H9 (cell line): ENCODE measurements at regions not wholly inside any gene's neighbourhood (a gene's known extent, or its start where the extent isn't known, plus 50 kb on each side); places are given as distances from the start of the nearest gene placed in this dataset.

Experiments
- DNase-seq: peaks from one replicate; pipeline ENCODE4 v3.0.0-alpha.2; 2017
- H2AFZ ChIP-seq: one replicate; pipeline ENCODE4 v1.6.1; 2013; ENCODE audit warnings: mild to moderate bottlenecking, low read length, control low read depth, moderate library complexity
- H2AK5ac ChIP-seq: 2 replicates; pipeline ENCODE4 v1.6.1; 2013; ENCODE audit warnings: low read length, control low read depth, mixed read lengths; ENCODE audit not compliant: insufficient read length
- H2BK120ac ChIP-seq: one replicate; pipeline ENCODE4 v1.6.1; 2013; ENCODE audit warnings: low read depth, mild to moderate bottlenecking, low read length, control low read depth, inconsistent platforms; ENCODE audit not compliant: poor library complexity, severe bottlenecking
- H2BK12ac ChIP-seq: 2 replicates; pipeline ENCODE4 v1.6.1; 2013; ENCODE audit warnings: low read length, control low read depth, mixed read lengths, low read depth; ENCODE audit not compliant: insufficient read length
- H2BK15ac ChIP-seq: 2 replicates; pipeline ENCODE4 v1.6.1; 2013; ENCODE audit warnings: low read depth, low read length, control low read depth
- H2BK20ac ChIP-seq: one replicate; pipeline ENCODE4 v1.6.1; 2013; ENCODE audit warnings: low read depth, mild to moderate bottlenecking, low read length, control low read depth, inconsistent platforms; ENCODE audit not compliant: poor library complexity, severe bottlenecking
- H2BK5ac ChIP-seq: 2 replicates; pipeline ENCODE4 v1.6.1; 2013; ENCODE audit warnings: low read length, control low read depth, mixed read lengths; ENCODE audit not compliant: insufficient read length
- H3K14ac ChIP-seq: 2 replicates; pipeline ENCODE4 v1.6.1; 2013; ENCODE audit warnings: low read length, control low read depth; ENCODE audit not compliant: insufficient read depth
- H3K18ac ChIP-seq: 2 replicates; pipeline ENCODE4 v1.6.1; 2013; ENCODE audit warnings: low read depth, mild to moderate bottlenecking, mixed read lengths, low read length, control low read depth; ENCODE audit not compliant: insufficient read length
- H3K23ac ChIP-seq: 2 replicates; pipeline ENCODE4 v1.6.1; 2013; ENCODE audit warnings: low read length, control low read depth, mixed read lengths, low read depth; ENCODE audit not compliant: insufficient read length
- H3K23me2 ChIP-seq: 2 replicates; pipeline ENCODE4 v1.6.1; 2013; ENCODE audit warnings: low read depth, mild to moderate bottlenecking, mixed read lengths, low read length, control low read depth; ENCODE audit not compliant: insufficient read length, poor library complexity, severe bottlenecking
- H3K27ac ChIP-seq: 2 replicates; pipeline ENCODE4 v1.5.1; 2013; ENCODE audit warnings: low read length, control low read depth, mixed read lengths, low read depth; ENCODE audit not compliant: insufficient read length
- H3K27me3 ChIP-seq: 2 replicates; pipeline ENCODE4 v1.6.1; 2013; ENCODE audit warnings: low read length, control low read depth, inconsistent platforms; ENCODE audit not compliant: insufficient read depth
- H3K4ac ChIP-seq: 2 replicates; pipeline ENCODE4 v1.6.1; 2013; ENCODE audit warnings: low read depth, mild to moderate bottlenecking, control low read depth, inconsistent platforms, low read length, moderate library complexity
- H3K4me1 ChIP-seq: 2 replicates; pipeline ENCODE4 v1.6.1; 2013; ENCODE audit warnings: low read length, control low read depth, inconsistent platforms; ENCODE audit not compliant: insufficient read depth
- H3K4me2 ChIP-seq: 2 replicates; pipeline ENCODE4 v1.6.1; 2013; ENCODE audit warnings: low read length, control low read depth, mixed read lengths; ENCODE audit not compliant: insufficient read length, insufficient read depth
- H3K56ac ChIP-seq: 2 replicates; pipeline ENCODE4 v1.6.1; 2013; ENCODE audit warnings: low read depth, mild to moderate bottlenecking, mixed read lengths, low read length, control low read depth; ENCODE audit not compliant: insufficient read length
- H3K79me1 ChIP-seq: 2 replicates; pipeline ENCODE4 v1.6.1; 2013; ENCODE audit warnings: low read depth, mild to moderate bottlenecking, moderate library complexity, low read length, control low read depth, inconsistent platforms; ENCODE audit not compliant: insufficient read depth, poor library complexity, severe bottlenecking
- H3K79me2 ChIP-seq: 2 replicates; pipeline ENCODE4 v1.6.1; 2013; ENCODE audit warnings: low read length, control low read depth, inconsistent platforms; ENCODE audit not compliant: insufficient read depth
- H3K9ac ChIP-seq: 2 replicates; pipeline ENCODE4 v1.6.1; 2013; ENCODE audit warnings: low read length, control low read depth, mixed read lengths; ENCODE audit not compliant: insufficient read length; ENCODE audit errors: extremely low read depth
- H3K9me3 ChIP-seq: one replicate; pipeline ENCODE4 v1.6.1; 2013; ENCODE audit warnings: low read depth, low read length, inconsistent platforms; ENCODE audit not compliant: control insufficient read depth
- H3T11ph ChIP-seq: one replicate; pipeline ENCODE4 v1.6.1; 2013; ENCODE audit warnings: mild to moderate bottlenecking, low read length, control low read depth, inconsistent platforms
- H4K20me1 ChIP-seq: one replicate; pipeline ENCODE4 v1.6.1; 2013; ENCODE audit not compliant: control insufficient read depth, insufficient read length, insufficient read depth
- H4K5ac ChIP-seq: 2 replicates; pipeline ENCODE4 v1.6.1; 2013; ENCODE audit warnings: low read depth, mild to moderate bottlenecking, mixed read lengths, low read length, control low read depth; ENCODE audit not compliant: insufficient read length
- H4K8ac ChIP-seq: replicated peaks from 2 replicates; pipeline ENCODE4 v1.6.1; 2013; ENCODE audit warnings: low read length, control low read depth, mixed read lengths, low read depth; ENCODE audit not compliant: insufficient read length
- H4K91ac ChIP-seq: 2 replicates; pipeline ENCODE4 v1.6.1; 2013; ENCODE audit warnings: low read depth, mild to moderate bottlenecking, moderate library complexity, mixed read lengths, low read length, control low read depth; ENCODE audit not compliant: insufficient read length
- H3K27ac Mint-ChIP-seq, 3 experiments: 2 replicates in 2 of 3; 3 replicates in 1 of 3; pipeline ENCODE4 v1.8.0; 2020 to 2021; ENCODE audit warnings: mixed read lengths in 3 of 3, mild to moderate bottlenecking in 1 of 3, moderate library complexity in 1 of 3
- H3K27me3 Mint-ChIP-seq: 2 replicates; pipeline ENCODE4 v1.8.0; 2021; ENCODE audit warnings: low read depth, mild to moderate bottlenecking, moderate library complexity, mixed read lengths
- H3K36me3 Mint-ChIP-seq, 3 experiments: 2 replicates in 2 of 3; 3 replicates in 1 of 3; pipeline ENCODE4 v1.8.0; 2020 to 2021; ENCODE audit warnings: low read depth in 3 of 3, mixed read lengths in 3 of 3; ENCODE audit not compliant: insufficient read depth in 1 of 3
- H3K4me1 Mint-ChIP-seq, 2 experiments: 2 replicates each; pipeline ENCODE4 v1.8.0; 2020; ENCODE audit warnings: mixed read lengths in 2 of 2
- H3K4me3 Mint-ChIP-seq, 2 experiments: 2 replicates in 1 of 2; 3 replicates in 1 of 2; pipeline ENCODE4 v1.8.0; 2020 to 2021; ENCODE audit warnings: mild to moderate bottlenecking in 2 of 2, mixed read lengths in 2 of 2, moderate library complexity in 1 of 2
- H3K9me3 Mint-ChIP-seq, 2 experiments: 2 replicates in 1 of 2; 3 replicates in 1 of 2; pipeline ENCODE4 v1.8.0; 2020; ENCODE audit warnings: mild to moderate bottlenecking in 2 of 2, mixed read lengths in 2 of 2, moderate library complexity in 1 of 2
- TF ChIP-seq, protein P1 (sequence below): fragments of 200-600 bp; sonication (generic); conservative IDR thresholded peaks from 3 replicates; pipeline ENCODE4 v1.8.0; 2021; ENCODE audit warnings: antibody characterized with exemption, mild to moderate bottlenecking

DNA sequence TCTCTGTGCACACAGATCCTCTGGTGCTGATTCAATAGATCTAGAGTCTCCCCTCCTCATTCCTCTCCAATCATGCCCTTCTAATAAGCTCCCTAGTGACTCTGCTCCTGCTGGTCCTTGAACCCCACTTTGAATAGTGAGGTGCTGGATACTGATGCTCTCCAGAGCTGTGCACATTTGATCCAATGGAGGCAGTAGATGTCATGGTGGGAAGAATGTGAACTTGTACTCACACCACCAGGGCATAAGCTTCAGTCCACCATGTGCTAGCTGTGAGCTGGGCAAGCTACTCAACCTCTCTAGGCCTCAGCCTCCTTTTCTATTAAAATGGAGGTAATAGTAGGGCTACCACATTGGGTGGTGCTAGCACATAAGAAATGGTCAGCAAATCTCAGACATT lies 241.1 kb downstream of the SPATA18 start:
- H3K79me1 ChIP-seq, result no peaks in the 10 kb centered on the region
- no peak overlapping the region for H2BK12ac ChIP-seq
- no peaks in the 10 kb centered on the region for H4K20me1 ChIP-seq
- H3K27ac Mint-ChIP-seq, result no peak overlapping the region
- no peak overlapping the region for H3K4me3 Mint-ChIP-seq
- H3K23ac ChIP-seq, result no peak overlapping the region
- no peaks in the 10 kb centered on the region; the same call in 1 of the 2 replicates for H3K27me3 ChIP-seq
- H3K18ac ChIP-seq, result no peak overlapping the region
- H3K4me1 ChIP-seq, result no peaks in the 10 kb centered on the region
- no peak overlapping the region for H3K27ac ChIP-seq
- DNase-seq, result no peak
- TF ChIP-seq, protein P1, sequence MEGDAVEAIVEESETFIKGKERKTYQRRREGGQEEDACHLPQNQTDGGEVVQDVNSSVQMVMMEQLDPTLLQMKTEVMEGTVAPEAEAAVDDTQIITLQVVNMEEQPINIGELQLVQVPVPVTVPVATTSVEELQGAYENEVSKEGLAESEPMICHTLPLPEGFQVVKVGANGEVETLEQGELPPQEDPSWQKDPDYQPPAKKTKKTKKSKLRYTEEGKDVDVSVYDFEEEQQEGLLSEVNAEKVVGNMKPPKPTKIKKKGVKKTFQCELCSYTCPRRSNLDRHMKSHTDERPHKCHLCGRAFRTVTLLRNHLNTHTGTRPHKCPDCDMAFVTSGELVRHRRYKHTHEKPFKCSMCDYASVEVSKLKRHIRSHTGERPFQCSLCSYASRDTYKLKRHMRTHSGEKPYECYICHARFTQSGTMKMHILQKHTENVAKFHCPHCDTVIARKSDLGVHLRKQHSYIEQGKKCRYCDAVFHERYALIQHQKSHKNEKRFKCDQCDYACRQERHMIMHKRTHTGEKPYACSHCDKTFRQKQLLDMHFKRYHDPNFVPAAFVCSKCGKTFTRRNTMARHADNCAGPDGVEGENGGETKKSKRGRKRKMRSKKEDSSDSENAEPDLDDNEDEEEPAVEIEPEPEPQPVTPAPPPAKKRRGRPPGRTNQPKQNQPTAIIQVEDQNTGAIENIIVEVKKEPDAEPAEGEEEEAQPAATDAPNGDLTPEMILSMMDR, result 0 out of 3 replicates have a peak, but pooled peaks have one; percentile 12
- no peak overlapping the region for H3K4me2 ChIP-seq
- no peak overlapping the region for H2AK5ac ChIP-seq
- no peak overlapping the region for H3T11ph ChIP-seq
- no peaks in the 10 kb centered on the region for H3K4me1 Mint-ChIP-seq
- no peak overlapping the region for H3K4ac ChIP-seq
- no peak overlapping the region for H3K56ac ChIP-seq
- no peak overlapping the region for H4K8ac ChIP-seq
- no peak overlapping the region for H2BK120ac ChIP-seq
- H3K9ac ChIP-seq, result no peak overlapping the region
- no peak overlapping the region for H4K91ac ChIP-seq
- no peak overlapping the region for H4K5ac ChIP-seq
- H3K79me2 ChIP-seq, result no peaks in the 10 kb centered on the region
- no peak overlapping the region for H2BK15ac ChIP-seq
- H2BK20ac ChIP-seq, result no peak overlapping the region
- H2BK5ac ChIP-seq, result no peak overlapping the region
- no peaks in the 10 kb centered on the region for H3K36me3 Mint-ChIP-seq
- no peak overlapping the region for H3K14ac ChIP-seq
- H3K23me2 ChIP-seq, result no peaks in the 10 kb centered on the region
- H3K9me3 Mint-ChIP-seq, result no peaks in the 10 kb centered on the region
- H3K27me3 Mint-ChIP-seq, result no peaks in the 10 kb centered on the region
- no peaks in the 10 kb centered on the region for H3K9me3 ChIP-seq
- no peak overlapping the region for H2AFZ ChIP-seq
